CD14-positive monocyte (primary cell): ENCODE measurements at regions not wholly inside any gene's neighbourhood (a gene's known extent, or its start where the extent isn't known, plus 50 kb on each side); places are given as distances from the start of the nearest gene placed in this dataset.

ENCODE experiments used
- DNase-seq, 3 donors: peaks; one replicate each; pipeline ENCODE4 v3.0.0-alpha.2; 2011 to 2022
- H2AFZ ChIP-seq: 2 replicates; pipeline ENCODE4 v1.6.0; 2012; ENCODE audit warnings: mild to moderate bottlenecking, low read depth, low read length, inconsistent platforms; ENCODE audit not compliant: insufficient read depth, poor library complexity, severe bottlenecking
- H3K27ac ChIP-seq, 2 donors: 1 replicate in 1 of 2; 2 replicates in 1 of 2; pipeline ENCODE4 v1.5.1; 2012 to 2013; ENCODE audit warnings: low read length in 2 of 2, control low read depth in 1 of 2, inconsistent platforms in 1 of 2, low read depth in 1 of 2, mild to moderate bottlenecking in 1 of 2
- H3K27me3 ChIP-seq, 2 donors: one replicate each; pipeline versions ENCODE4 v1.6.0 to v1.6.1; 2011 to 2013; ENCODE audit warnings: low read length in 2 of 2; ENCODE audit not compliant: control insufficient read depth in 2 of 2, insufficient read depth in 2 of 2
- H3K36me3 ChIP-seq, 2 donors: replicated peaks in 1 of 2; 1 replicate in 1 of 2; 2 replicates in 1 of 2; pipeline versions ENCODE4 v1.5.1 to v1.6.1; 2012 to 2013; ENCODE audit warnings: low read length in 2 of 2, control low read depth in 1 of 2, inconsistent platforms in 1 of 2, mild to moderate bottlenecking in 1 of 2; ENCODE audit not compliant: insufficient read depth in 2 of 2, control insufficient read depth in 1 of 2
- H3K4me1 ChIP-seq, 2 donors: 1 replicate in 1 of 2; 2 replicates in 1 of 2; pipeline versions ENCODE4 v1.5.1 to v1.6.1; 2012 to 2013; ENCODE audit warnings: low read length in 2 of 2, control low read depth in 1 of 2, inconsistent platforms in 1 of 2, mild to moderate bottlenecking in 1 of 2, moderate library complexity in 1 of 2; ENCODE audit not compliant: insufficient read depth in 2 of 2, control insufficient read depth in 1 of 2
- H3K4me2 ChIP-seq: replicated peaks from 2 replicates; pipeline ENCODE3; 2012; ENCODE audit warnings: low read length, moderate library complexity, mild to moderate bottlenecking; ENCODE audit not compliant: poor library complexity, severe bottlenecking; ENCODE audit errors: extremely low read depth
- H3K4me3 ChIP-seq, 3 experiments: fragments of 200-600 bp in 1 of 3; sonication (generic) in 1 of 3; replicated peaks in 1 of 3; 1 replicate in 2 of 3; 2 replicates in 1 of 3; pipeline ENCODE4 v1.5.1; 2011 to 2013; ENCODE audit warnings: low read length in 3 of 3, mild to moderate bottlenecking in 3 of 3, control low read depth in 2 of 3, low read depth in 2 of 3, inconsistent platforms in 1 of 3, moderate library complexity in 1 of 3
- H3K79me2 ChIP-seq: 2 replicates; pipeline ENCODE4 v1.6.0; 2012; ENCODE audit warnings: mild to moderate bottlenecking, control low read depth, inconsistent platforms, low read length, moderate library complexity; ENCODE audit not compliant: insufficient read depth
- H3K9ac ChIP-seq: 2 replicates; pipeline ENCODE4 v1.6.0; 2017; ENCODE audit warnings: low read length, mild to moderate bottlenecking; ENCODE audit not compliant: insufficient read depth, poor library complexity, severe bottlenecking
- H3K9me3 ChIP-seq, 2 donors: replicated peaks in 1 of 2; 1 replicate in 1 of 2; 2 replicates in 1 of 2; pipeline versions ENCODE4 v1.5.1 to v1.6.1; 2012 to 2013; ENCODE audit warnings: low read length in 2 of 2, control low read depth in 1 of 2; ENCODE audit not compliant: control insufficient read depth in 1 of 2, insufficient read depth in 1 of 2
- H4K20me1 ChIP-seq: 2 replicates; pipeline ENCODE4 v1.6.0; 2012; ENCODE audit warnings: mild to moderate bottlenecking, low read length, control low read depth, moderate library complexity; ENCODE audit not compliant: insufficient read depth
- H3K27ac Mint-ChIP-seq, 7 donors: one replicate each; pipeline ENCODE4 v1.8.0; 2020; ENCODE audit warnings: mild to moderate bottlenecking in 7 of 7, mixed read lengths in 7 of 7, moderate library complexity in 6 of 7, inconsistent platforms in 2 of 7
- H3K27me3 Mint-ChIP-seq, 3 donors: one replicate each; pipeline ENCODE4 v1.8.0; 2021 to 2022; ENCODE audit warnings: low read depth in 3 of 3, mild to moderate bottlenecking in 3 of 3, mixed read lengths in 3 of 3, moderate library complexity in 3 of 3, inconsistent platforms in 1 of 3
- H3K36me3 Mint-ChIP-seq, 2 donors: one replicate each; pipeline ENCODE4 v1.8.0; 2020; ENCODE audit warnings: mixed read lengths in 2 of 2, inconsistent platforms in 1 of 2, mild to moderate bottlenecking in 1 of 2
- H3K4me1 Mint-ChIP-seq: one replicate; pipeline ENCODE4 v1.8.0; 2020; ENCODE audit warnings: mild to moderate bottlenecking, mixed read lengths
- H3K4me3 Mint-ChIP-seq, 2 donors: one replicate each; pipeline ENCODE4 v1.8.0; 2020; ENCODE audit warnings: mild to moderate bottlenecking in 2 of 2, mixed read lengths in 2 of 2, moderate library complexity in 1 of 2
- H3K9me3 Mint-ChIP-seq, 7 donors: one replicate each; pipeline ENCODE4 v1.8.0; 2020 to 2022; ENCODE audit warnings: mixed read lengths in 7 of 7, mild to moderate bottlenecking in 6 of 7, moderate library complexity in 6 of 7, inconsistent platforms in 2 of 7
- CTCF ChIP-seq: fragments of 200-600 bp; IDR thresholded peaks from one replicate; pipeline ENCODE4 v1.8.0; 2022; ENCODE audit warnings: antibody characterized with exemption, mild to moderate bottlenecking
- WGBS: methylation state at CpG from one replicate; pipeline ENCODE4 v1.1.5; 2013; ENCODE audit warnings: missing lambda C conversion rate; ENCODE audit not compliant: insufficient coverage; 5-methylcytosine and 5-hydroxymethylcytosine counted together
- intact Hi-C, 2 donors: fragments of 100-400 bp; cut with micrococcal nuclease; formaldehyde crosslinking; loops; one replicate each; pipeline versions ENCODE4 v1.15.0 to v1.15.1; 2023

DNA sequence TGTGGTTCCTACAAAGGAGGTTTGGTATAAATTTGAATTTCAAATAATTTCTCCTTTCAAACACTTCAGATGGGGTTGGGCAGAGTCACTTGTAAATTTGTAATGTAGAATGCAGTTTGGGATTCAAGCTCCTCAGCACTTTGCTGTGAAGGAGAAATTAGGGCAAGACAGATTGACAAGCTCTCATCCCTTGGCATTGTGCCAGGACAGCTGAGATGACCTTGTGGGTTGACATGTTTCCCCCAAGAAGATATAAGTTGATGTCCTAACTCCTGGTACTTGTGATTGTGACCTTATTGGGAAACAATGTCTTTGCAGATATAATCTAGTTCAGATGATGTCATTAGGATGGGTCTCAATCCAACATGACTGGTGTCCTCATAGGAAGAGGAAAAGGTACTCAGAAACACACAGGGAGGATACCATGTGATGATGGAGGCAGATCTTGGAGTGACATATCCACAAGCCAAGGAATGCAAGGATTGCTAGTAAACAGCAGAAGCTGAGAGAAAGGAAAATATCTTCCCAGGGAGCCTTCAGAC is 408.3 kb downstream of the MED10 start:
- DNase-seq: no peak
- no peak overlapping the region for H3K9ac ChIP-seq
- peaks cover 8 to 17% of the 10 kb centered on the region in 2 donors for H3K9me3 ChIP-seq
- no peaks in the 10 kb centered on the region for H3K27me3 ChIP-seq
- Mint-ChIP-seq H3K4me3 (no peak overlapping the region), H3K27me3 (no peaks in the 10 kb centered on the region), H3K4me1 (no peaks in the 10 kb centered on the region), H3K27ac (no peak overlapping the region), H3K9me3 (peaks cover 2 to 14% (median 5%) of the 10 kb centered on the region in 7 donors), H3K36me3 (no peaks in the 10 kb centered on the region)
- H3K4me2 ChIP-seq: no peak overlapping the region
- no peaks in the 10 kb centered on the region for H3K36me3 ChIP-seq
- no peaks in the 10 kb centered on the region for H3K79me2 ChIP-seq
- intact Hi-C loops: no loop called here
- no peaks in the 10 kb centered on the region for H3K4me1 ChIP-seq
- H2AFZ ChIP-seq: no peak overlapping the region
- H3K4me3 ChIP-seq: no peak overlapping the region
- TF ChIP-seq CTCF: no peak
- no peak overlapping the region for H3K27ac ChIP-seq
- H4K20me1 ChIP-seq: no peaks in the 10 kb centered on the region

- 89% methylated on average over 4 of the region's 4 CpGs for WGBS
- Histone ChIP-seq H3K79me2 (no peaks in the 10 kb centered on the region), H3K27ac (no peak overlapping the region), H3K27me3 (no peaks in the 10 kb centered on the region), H3K9ac (no peak overlapping the region), H3K4me1 (no peaks in the 10 kb centered on the region), H3K4me3 (no peak overlapping the region), H4K20me1 (no peaks in the 10 kb centered on the region), H2AFZ (no peak overlapping the region), H3K36me3 (no peaks in the 10 kb centered on the region), H3K9me3 (peaks cover 18 to 27% of the 10 kb centered on the region in 2 donors), H3K4me2 (no peak overlapping the region)
- Mint-ChIP-seq H3K4me3 (no peak overlapping the region), H3K4me1 (no peaks in the 10 kb centered on the region), H3K27me3 (no peaks in the 10 kb centered on the region), H3K27ac (no peak overlapping the region), H3K9me3 (peaks cover 7 to 22% (median 12%) of the 10 kb centered on the region in 7 donors), H3K36me3 (no peaks in the 10 kb centered on the region)
- DNase-seq: no peak
- no peak for TF ChIP-seq CTCF
- intact Hi-C loops: no loop called here
Observed at GRCh38 chr5:5968981-5969380, 409.4 kb downstream of the MED10 start.
